Hepatocyte (in vitro differentiated cells): ENCODE measurements at regions not wholly inside any gene's neighbourhood (a gene's known extent, or its start where the extent isn't known, plus 50 kb on each side); places are given as distances from the start of the nearest gene placed in this dataset.

ENCODE experiments used
- EZH2 ChIP-seq: fragments of 200-600 bp; sonication (generic); IDR thresholded peaks from 2 replicates; pipeline ENCODE4 v1.6.1; 2016; ENCODE audit warnings: antibody characterized with exemption, mild to moderate bottlenecking, borderline replicate concordance
- EZH2phosphoT487 ChIP-seq: fragments of 200-600 bp; sonication (generic); IDR thresholded peaks from one replicate; pipeline ENCODE4 v1.6.1; 2018; ENCODE audit warnings: antibody characterized with exemption, mild to moderate bottlenecking, low read depth, moderate library complexity; ENCODE audit not compliant: unreplicated experiment, severe bottlenecking
- TF ChIP-seq, protein P1 (sequence below): fragments of 200-600 bp; sonication (generic); IDR thresholded peaks from 2 replicates; pipeline ENCODE4 v1.5.1; 2016; ENCODE audit warnings: antibody characterized with exemption, mild to moderate bottlenecking; ENCODE audit not compliant: poor library complexity

DNA sequence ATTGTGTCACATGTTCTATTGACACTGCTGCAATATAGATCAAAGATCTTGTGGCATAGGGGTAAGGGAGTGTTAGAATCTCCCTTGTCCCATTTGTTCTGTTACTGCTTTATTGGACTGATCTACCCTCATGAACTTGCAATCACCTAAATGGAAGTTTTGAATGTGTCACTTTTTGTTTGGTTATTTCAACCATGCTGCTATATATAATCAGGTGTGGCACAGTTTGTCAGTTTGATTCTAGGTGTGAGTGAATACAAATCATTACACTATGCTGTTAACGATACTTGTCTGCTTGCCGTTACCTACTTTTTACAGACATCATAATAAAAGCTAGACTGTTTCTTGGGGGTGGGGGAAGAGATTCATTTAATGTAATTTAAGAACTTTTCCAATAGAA, 82.6 kb downstream of the MAB21L3 start:
- TF ChIP-seq, protein P1, sequence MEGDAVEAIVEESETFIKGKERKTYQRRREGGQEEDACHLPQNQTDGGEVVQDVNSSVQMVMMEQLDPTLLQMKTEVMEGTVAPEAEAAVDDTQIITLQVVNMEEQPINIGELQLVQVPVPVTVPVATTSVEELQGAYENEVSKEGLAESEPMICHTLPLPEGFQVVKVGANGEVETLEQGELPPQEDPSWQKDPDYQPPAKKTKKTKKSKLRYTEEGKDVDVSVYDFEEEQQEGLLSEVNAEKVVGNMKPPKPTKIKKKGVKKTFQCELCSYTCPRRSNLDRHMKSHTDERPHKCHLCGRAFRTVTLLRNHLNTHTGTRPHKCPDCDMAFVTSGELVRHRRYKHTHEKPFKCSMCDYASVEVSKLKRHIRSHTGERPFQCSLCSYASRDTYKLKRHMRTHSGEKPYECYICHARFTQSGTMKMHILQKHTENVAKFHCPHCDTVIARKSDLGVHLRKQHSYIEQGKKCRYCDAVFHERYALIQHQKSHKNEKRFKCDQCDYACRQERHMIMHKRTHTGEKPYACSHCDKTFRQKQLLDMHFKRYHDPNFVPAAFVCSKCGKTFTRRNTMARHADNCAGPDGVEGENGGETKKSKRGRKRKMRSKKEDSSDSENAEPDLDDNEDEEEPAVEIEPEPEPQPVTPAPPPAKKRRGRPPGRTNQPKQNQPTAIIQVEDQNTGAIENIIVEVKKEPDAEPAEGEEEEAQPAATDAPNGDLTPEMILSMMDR = no peak
- TF ChIP-seq EZH2 (no peak), EZH2phosphoT487 (no peak)
